ENCODE measurements at regions not wholly inside any gene's neighbourhood (a gene's known extent, or its start where the extent isn't known, plus 50 kb on each side); places are given as distances from the start of the nearest gene placed in this dataset.

- DNase-seq (ENCODE audit: low read depth in 1 of 2, low spot score in 1 of 2): peak in 1 of 2 donors; percentile 86
- TF ChIP-seq CTCF (IDR thresholded peaks at IDR 0.05; ENCODE audit: low read depth, low read length): no peak
- no peak overlapping the region for H3K4me3 ChIP-seq
- no peaks in the 10 kb centered on the region for H3K36me3 ChIP-seq
- no peaks in the 10 kb centered on the region for H3K4me1 ChIP-seq (ENCODE audit: low read depth)
- H3K27ac ChIP-seq: no peak overlapping the region
- no peaks in the 10 kb centered on the region for H3K27me3 ChIP-seq
- H3K9me3 ChIP-seq (ENCODE audit: low read depth): no peaks in the 10 kb centered on the region
Observed at GRCh38 chr9:108186642-108187395, 669.0 kb downstream of the ACTL7B start.

GRCh38 chr9:108185613-108186012 is 670.2 kb downstream of the ACTL7B start:
- Histone ChIP-seq H3K36me3 (no peaks in the 10 kb centered on the region), H3K27ac (no peak overlapping the region), H3K4me1 (ENCODE audit: low read depth) (no peaks in the 10 kb centered on the region), H3K27me3 (no peaks in the 10 kb centered on the region), H3K9me3 (ENCODE audit: low read depth) (no peaks in the 10 kb centered on the region), H3K4me3 (no peak overlapping the region)
- DNase-seq (ENCODE audit: low read depth in 1 of 2, low spot score in 1 of 2): no peak
- no peak for TF ChIP-seq CTCF (IDR thresholded peaks at IDR 0.05; ENCODE audit: low read depth, low read length)

GRCh38 chr9:108184941-108185340 is 670.8 kb downstream of the ACTL7B start:
- Histone ChIP-seq H3K27ac (no peak overlapping the region), H3K4me3 (no peak overlapping the region), H3K4me1 (ENCODE audit: low read depth) (no peaks in the 10 kb centered on the region), H3K27me3 (no peaks in the 10 kb centered on the region), H3K36me3 (no peaks in the 10 kb centered on the region), H3K9me3 (ENCODE audit: low read depth) (no peaks in the 10 kb centered on the region)
- peak in 1 of 2 donors; percentile 54 for DNase-seq (ENCODE audit: low read depth in 1 of 2, low spot score in 1 of 2)
- no peak for TF ChIP-seq CTCF (IDR thresholded peaks at IDR 0.05; ENCODE audit: low read depth, low read length)

GRCh38 chr9:108184009-108184408 is 671.8 kb downstream of the ACTL7B start:
- no peak overlapping the region for H3K4me3 ChIP-seq
- H3K27ac ChIP-seq: no peak overlapping the region
- no peaks in the 10 kb centered on the region for H3K9me3 ChIP-seq (ENCODE audit: low read depth)
- TF ChIP-seq CTCF (IDR thresholded peaks at IDR 0.05; ENCODE audit: low read depth, low read length): no peak
- H3K27me3 ChIP-seq: no peaks in the 10 kb centered on the region
- H3K36me3 ChIP-seq: no peaks in the 10 kb centered on the region
- no peaks in the 10 kb centered on the region for H3K4me1 ChIP-seq (ENCODE audit: low read depth)
- no peak for DNase-seq (ENCODE audit: low read depth in 1 of 2, low spot score in 1 of 2)

GRCh38 chr9:108182950-108183381 is 672.8 kb downstream of the ACTL7B start:
- H3K9me3 ChIP-seq (ENCODE audit: low read depth): no peaks in the 10 kb centered on the region
- no peak for DNase-seq (ENCODE audit: low read depth in 1 of 2, low spot score in 1 of 2)
- no peaks in the 10 kb centered on the region for H3K4me1 ChIP-seq (ENCODE audit: low read depth)
- no peaks in the 10 kb centered on the region for H3K27me3 ChIP-seq
- no peak for TF ChIP-seq CTCF (IDR thresholded peaks at IDR 0.05; ENCODE audit: low read depth, low read length)
- H3K36me3 ChIP-seq: no peaks in the 10 kb centered on the region
- no peak overlapping the region for H3K27ac ChIP-seq
- no peak overlapping the region for H3K4me3 ChIP-seq
